ENCODE measurements at regions not wholly inside any gene's neighbourhood (a gene's known extent, or its start where the extent isn't known, plus 50 kb on each side); places are given as distances from the start of the nearest gene placed in this dataset.

DNA sequence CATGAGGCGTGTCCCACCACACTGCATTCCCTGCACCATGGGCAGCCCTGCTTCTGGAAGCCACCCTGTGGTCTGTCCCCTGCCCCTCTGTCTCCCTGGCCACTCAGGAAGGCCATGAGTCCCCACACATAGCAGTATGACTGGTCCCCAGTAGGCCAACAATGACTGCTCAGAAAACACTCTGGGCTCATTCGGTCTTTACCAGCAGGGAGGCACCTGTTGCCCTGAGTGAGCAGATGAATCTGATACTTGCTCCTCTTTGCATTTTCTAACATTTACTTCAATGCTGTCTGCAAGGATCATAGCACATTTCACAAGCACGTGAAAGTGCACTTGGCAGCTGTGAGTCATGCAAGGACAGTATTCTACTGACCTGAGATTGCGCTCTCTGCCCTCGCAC lies 365.4 kb upstream of the IRX1 start:
- FAIRE-seq (no peak), DNase-seq (ENCODE audit: low read depth) (no peak)
- Histone ChIP-seq H3K36me3 (ENCODE audit: control insufficient read depth, insufficient read depth, low read length) (no peaks in the 10 kb centered on the region), H3K4me3 (ENCODE audit: low read depth, low read length) (no peak overlapping the region), H3K27me3 (ENCODE audit: control insufficient read depth, insufficient read depth, low read length) (no peaks in the 10 kb centered on the region)
- TF ChIP-seq, protein P1, sequence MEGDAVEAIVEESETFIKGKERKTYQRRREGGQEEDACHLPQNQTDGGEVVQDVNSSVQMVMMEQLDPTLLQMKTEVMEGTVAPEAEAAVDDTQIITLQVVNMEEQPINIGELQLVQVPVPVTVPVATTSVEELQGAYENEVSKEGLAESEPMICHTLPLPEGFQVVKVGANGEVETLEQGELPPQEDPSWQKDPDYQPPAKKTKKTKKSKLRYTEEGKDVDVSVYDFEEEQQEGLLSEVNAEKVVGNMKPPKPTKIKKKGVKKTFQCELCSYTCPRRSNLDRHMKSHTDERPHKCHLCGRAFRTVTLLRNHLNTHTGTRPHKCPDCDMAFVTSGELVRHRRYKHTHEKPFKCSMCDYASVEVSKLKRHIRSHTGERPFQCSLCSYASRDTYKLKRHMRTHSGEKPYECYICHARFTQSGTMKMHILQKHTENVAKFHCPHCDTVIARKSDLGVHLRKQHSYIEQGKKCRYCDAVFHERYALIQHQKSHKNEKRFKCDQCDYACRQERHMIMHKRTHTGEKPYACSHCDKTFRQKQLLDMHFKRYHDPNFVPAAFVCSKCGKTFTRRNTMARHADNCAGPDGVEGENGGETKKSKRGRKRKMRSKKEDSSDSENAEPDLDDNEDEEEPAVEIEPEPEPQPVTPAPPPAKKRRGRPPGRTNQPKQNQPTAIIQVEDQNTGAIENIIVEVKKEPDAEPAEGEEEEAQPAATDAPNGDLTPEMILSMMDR (IDR thresholded peaks at IDR 0.05; ENCODE audit: insufficient read depth, low read length, severe bottlenecking) = no peak

DNA sequence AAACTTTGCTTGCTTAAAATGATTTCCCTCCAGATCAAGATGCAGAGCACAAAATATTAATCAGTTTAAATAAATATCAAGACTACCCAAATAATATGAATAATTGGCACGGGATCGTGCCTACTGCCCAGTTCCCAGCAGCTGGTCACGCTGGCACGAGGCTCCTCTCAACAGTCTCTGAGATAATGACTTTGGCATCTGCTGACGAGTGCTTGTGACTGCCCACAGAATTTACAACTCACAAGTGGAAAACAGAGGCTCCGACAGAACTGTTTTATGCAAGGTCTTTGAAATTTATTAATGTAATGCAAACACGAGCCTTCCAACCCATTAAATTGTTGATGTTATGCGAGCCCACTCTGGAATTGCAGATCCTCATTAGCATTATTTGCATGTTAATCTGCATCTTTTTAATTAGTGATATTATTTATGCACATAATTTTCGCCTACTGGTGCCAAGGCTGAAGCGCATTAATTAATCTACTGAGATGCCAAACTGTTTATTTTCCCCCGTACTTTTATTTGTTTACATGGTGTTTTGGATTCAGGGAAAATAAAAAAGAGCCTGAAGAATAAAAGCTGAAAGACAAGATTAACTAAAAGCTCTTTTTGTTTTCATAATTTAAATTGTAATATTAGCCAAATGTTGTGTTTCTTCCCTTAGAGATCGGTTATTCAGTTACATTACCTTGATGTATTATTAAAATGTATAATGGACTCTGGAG lies 369.3 kb upstream of the IRX1 start:
- DNase-seq (ENCODE audit: low read depth) = no peak
- H3K36me3 ChIP-seq (ENCODE audit: control insufficient read depth, insufficient read depth, low read length) = no peaks in the 10 kb centered on the region
- TF ChIP-seq, protein P1 (IDR thresholded peaks at IDR 0.05; ENCODE audit: insufficient read depth, low read length, severe bottlenecking) = no peak
- H3K27me3 ChIP-seq (ENCODE audit: control insufficient read depth, insufficient read depth, low read length) = no peaks in the 10 kb centered on the region
- H3K4me3 ChIP-seq (ENCODE audit: low read depth, low read length) = no peak overlapping the region
- no peak for FAIRE-seq

DNA sequence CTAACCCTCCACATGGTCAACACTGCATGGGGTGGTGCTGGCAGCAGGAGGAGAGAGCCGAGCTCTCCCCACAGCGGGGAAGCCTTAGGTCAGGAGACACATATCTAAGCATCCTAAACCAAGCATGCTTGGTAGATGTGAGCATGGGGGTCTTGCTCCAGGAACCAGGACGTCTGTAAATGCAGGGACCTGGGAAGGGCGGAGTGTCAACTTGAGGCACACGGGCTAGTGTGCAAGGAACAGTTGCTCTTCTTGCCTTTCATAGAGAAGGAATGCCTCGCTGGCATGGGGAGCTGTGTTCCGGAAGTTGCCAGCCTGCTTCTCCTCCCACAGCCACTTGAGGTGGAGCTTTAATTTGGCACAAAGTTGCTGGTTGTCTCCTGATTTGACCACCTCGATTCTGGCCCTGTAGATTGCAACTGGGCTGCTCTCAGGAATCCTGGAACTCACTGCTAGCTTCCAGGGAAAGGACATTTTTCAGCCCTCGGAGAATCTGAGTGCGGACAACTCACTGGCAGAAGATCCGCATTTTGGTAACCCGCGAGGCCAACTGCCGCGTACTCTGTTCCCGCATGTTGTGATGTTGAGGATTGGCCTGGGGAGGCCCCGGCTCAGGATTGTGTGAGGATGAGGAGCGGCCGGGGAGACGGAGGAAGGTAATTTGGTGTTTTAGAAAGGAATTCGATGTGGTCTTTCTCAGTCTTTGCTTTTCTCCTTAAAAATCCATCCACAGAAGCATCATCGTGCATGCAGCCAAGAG lies 370.3 kb upstream of the IRX1 start:
- FAIRE-seq (no peak), DNase-seq (ENCODE audit: low read depth) (no peak)
- Histone ChIP-seq H3K36me3 (ENCODE audit: control insufficient read depth, insufficient read depth, low read length) (no peaks in the 10 kb centered on the region), H3K4me3 (ENCODE audit: low read depth, low read length) (no peak overlapping the region), H3K27me3 (ENCODE audit: control insufficient read depth, insufficient read depth, low read length) (no peaks in the 10 kb centered on the region)
- TF ChIP-seq, protein P1 (IDR thresholded peaks at IDR 0.05; ENCODE audit: insufficient read depth, low read length, severe bottlenecking) = no peak

DNA sequence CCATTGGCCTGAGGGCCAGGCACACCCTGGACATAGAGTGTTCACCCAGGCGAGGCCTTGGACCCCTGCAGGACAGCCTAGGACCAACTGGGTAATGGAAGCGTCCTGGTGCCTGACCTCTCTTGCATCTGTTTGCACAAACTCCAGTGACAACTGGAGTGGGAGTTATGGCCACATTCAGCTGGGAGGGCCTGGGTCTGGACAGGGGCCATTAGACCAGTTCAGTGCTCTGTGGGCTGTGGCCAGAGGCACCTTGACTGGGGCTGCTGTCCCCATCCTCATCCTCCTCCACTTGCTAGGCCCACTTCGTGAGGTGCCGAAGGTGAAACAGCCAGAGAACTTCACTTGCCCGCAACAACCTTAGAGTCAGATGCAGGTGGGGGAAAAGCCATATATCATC lies 372.7 kb upstream of the IRX1 start:
- Histone ChIP-seq H3K4me3 (ENCODE audit: low read depth, low read length) (no peak overlapping the region), H3K36me3 (ENCODE audit: control insufficient read depth, insufficient read depth, low read length) (no peaks in the 10 kb centered on the region), H3K27me3 (ENCODE audit: control insufficient read depth, insufficient read depth, low read length) (no peaks in the 10 kb centered on the region)
- FAIRE-seq (no peak), DNase-seq (ENCODE audit: low read depth) (no peak)
- TF ChIP-seq, protein P1 (IDR thresholded peaks at IDR 0.05; ENCODE audit: insufficient read depth, low read length, severe bottlenecking) = no peak

DNA sequence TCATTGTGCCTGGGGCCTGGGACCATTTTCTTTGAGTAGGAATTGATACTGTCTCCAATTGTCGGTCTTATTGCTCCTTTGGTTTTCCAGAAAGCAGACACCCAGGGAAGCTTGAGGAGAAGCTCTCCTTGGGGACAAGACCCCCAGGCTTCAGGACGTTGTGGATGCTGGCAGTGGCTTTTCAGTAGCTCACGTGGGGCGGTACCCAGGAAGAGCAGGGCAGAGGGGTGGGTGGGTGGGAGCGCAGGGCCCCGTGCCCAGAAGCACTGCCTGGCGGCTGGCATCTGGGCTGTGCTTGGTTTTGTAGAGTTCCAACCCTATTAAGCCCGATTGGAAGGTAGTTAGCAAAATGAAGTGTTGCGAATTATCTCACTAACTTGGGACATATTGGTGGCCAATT lies 374.2 kb upstream of the IRX1 start:
- no peak for DNase-seq (ENCODE audit: low read depth)
- no peaks in the 10 kb centered on the region for H3K36me3 ChIP-seq (ENCODE audit: control insufficient read depth, insufficient read depth, low read length)
- H3K27me3 ChIP-seq (ENCODE audit: control insufficient read depth, insufficient read depth, low read length) = no peaks in the 10 kb centered on the region
- TF ChIP-seq, protein P1 (IDR thresholded peaks at IDR 0.05; ENCODE audit: insufficient read depth, low read length, severe bottlenecking) = no peak
- no peak for FAIRE-seq
- no peak overlapping the region for H3K4me3 ChIP-seq (ENCODE audit: low read depth, low read length)
